Breast epithelium (tissue), 3 donors: ENCODE measurements at regions not wholly inside any gene's neighbourhood (a gene's known extent, or its start where the extent isn't known, plus 50 kb on each side); places are given as distances from the start of the nearest gene placed in this dataset.

Source experiments
- POLR2A ChIP-seq: fragments of 450-650 bp; IDR thresholded peaks from one replicate; pipeline ENCODE4 v1.6.1; 2016; ENCODE audit warnings: antibody characterized with exemption, mild to moderate bottlenecking, moderate library complexity
- POLR2AphosphoS5 ChIP-seq, 3 donors: sonication (generic); formaldehyde crosslinking; IDR thresholded peaks; one replicate each; pipeline ENCODE4 v1.6.1; 2017; ENCODE audit warnings: antibody characterized with exemption in 3 of 3
- TF ChIP-seq, protein P1 (sequence below), 3 donors: fragments of 450-650 bp; IDR thresholded peaks; one replicate each; pipeline ENCODE4 v1.5.1; 2016 to 2017; ENCODE audit warnings: antibody characterized with exemption in 3 of 3, mild to moderate bottlenecking in 3 of 3, moderate library complexity in 3 of 3

GRCh38 chr3:18494251-18494650 lies 69.1 kb upstream of the SATB1 start:
- no peak for TF ChIP-seq POLR2A
- TF ChIP-seq, protein P1, sequence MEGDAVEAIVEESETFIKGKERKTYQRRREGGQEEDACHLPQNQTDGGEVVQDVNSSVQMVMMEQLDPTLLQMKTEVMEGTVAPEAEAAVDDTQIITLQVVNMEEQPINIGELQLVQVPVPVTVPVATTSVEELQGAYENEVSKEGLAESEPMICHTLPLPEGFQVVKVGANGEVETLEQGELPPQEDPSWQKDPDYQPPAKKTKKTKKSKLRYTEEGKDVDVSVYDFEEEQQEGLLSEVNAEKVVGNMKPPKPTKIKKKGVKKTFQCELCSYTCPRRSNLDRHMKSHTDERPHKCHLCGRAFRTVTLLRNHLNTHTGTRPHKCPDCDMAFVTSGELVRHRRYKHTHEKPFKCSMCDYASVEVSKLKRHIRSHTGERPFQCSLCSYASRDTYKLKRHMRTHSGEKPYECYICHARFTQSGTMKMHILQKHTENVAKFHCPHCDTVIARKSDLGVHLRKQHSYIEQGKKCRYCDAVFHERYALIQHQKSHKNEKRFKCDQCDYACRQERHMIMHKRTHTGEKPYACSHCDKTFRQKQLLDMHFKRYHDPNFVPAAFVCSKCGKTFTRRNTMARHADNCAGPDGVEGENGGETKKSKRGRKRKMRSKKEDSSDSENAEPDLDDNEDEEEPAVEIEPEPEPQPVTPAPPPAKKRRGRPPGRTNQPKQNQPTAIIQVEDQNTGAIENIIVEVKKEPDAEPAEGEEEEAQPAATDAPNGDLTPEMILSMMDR (IDR thresholded peaks at IDR 0.05), result no peak
- no peak for TF ChIP-seq POLR2AphosphoS5 (IDR thresholded peaks at IDR 0.05)
